Ishikawa (cell line): ENCODE measurements at regions not wholly inside any gene's neighbourhood (a gene's known extent, or its start where the extent isn't known, plus 50 kb on each side); places are given as distances from the start of the nearest gene placed in this dataset.

Experiments
- CREB1 ChIP-seq: IDR thresholded peaks from 2 replicates; pipeline ENCODE4 v1.6.1; 2012; ENCODE audit warnings: low read depth
- EP300 ChIP-seq: IDR thresholded peaks from 2 replicates; pipeline ENCODE4 v1.6.1; 2012; ENCODE audit warnings: borderline replicate concordance
- NFIC ChIP-seq: IDR thresholded peaks from 2 replicates; pipeline ENCODE4 v1.6.1; 2012
- REST ChIP-seq: IDR thresholded peaks from 2 replicates; pipeline ENCODE4 v1.6.1; 2012; ENCODE audit warnings: low read depth, mild to moderate bottlenecking
- TAF1 ChIP-seq: IDR thresholded peaks from 2 replicates; pipeline ENCODE4 v1.6.1; 2012; ENCODE audit warnings: low read depth, mild to moderate bottlenecking
- TF ChIP-seq, protein P1 (sequence below): IDR thresholded peaks from 2 replicates; pipeline ENCODE4 v1.6.1; 2012

- TF ChIP-seq, protein P1, sequence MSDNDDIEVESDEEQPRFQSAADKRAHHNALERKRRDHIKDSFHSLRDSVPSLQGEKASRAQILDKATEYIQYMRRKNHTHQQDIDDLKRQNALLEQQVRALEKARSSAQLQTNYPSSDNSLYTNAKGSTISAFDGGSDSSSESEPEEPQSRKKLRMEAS, result no peak
- no peak for TF ChIP-seq NFIC
- TF ChIP-seq TAF1, result no peak
- TF ChIP-seq REST, result no peak
- no peak for TF ChIP-seq EP300
- TF ChIP-seq CREB1, result no peak
Observed at GRCh38 chr9:6144947-6145346, 70.7 kb upstream of the IL33 start.
